ENCODE measurements at regions not wholly inside any gene's neighbourhood (a gene's known extent, or its start where the extent isn't known, plus 50 kb on each side); places are given as distances from the start of the nearest gene placed in this dataset.
A peak's percentile ranks its signal among the peaks of the same experiment; 100 is the strongest.

DNA sequence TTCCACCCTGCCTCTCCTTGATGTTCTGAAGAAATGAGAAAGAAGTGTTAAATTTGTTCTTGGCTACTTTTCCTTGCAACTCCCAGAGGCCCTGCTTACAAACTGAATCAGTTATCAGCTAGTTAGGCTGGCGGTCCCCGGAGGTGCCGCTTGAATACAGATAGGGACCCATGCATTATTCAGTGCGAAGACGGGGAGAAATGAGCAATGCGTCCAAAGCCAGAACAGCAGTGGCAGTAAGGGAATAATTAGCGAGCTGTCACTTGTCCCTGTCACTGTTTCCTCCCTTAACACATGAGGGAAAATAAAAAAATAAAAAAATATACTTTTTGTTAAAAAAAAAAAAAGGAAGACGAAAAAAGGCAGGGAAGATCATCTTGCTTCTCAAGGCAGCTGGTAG is 528.1 kb downstream of the MN1 start:
- no peaks in the 10 kb centered on the region for H3K36me3 Mint-ChIP-seq (ENCODE audit: low read depth)
- H3K27me3 Mint-ChIP-seq (ENCODE audit: low read depth) = peaks cover 3% of the 10 kb centered on the region
- peak overlapping the region; percentile 69 for H3K27ac Mint-ChIP-seq (ENCODE audit: unreplicated experiment)

GRCh38 chr22:27273853-27274252 is 527.7 kb downstream of the MN1 start:
- Mint-ChIP-seq H3K27me3 (ENCODE audit: low read depth) (peaks cover 3% of the 10 kb centered on the region), H3K9me3 (no peaks in the 10 kb centered on the region), H3K27ac (ENCODE audit: unreplicated experiment) (peak overlapping the region; percentile 89), H3K36me3 (ENCODE audit: low read depth) (no peaks in the 10 kb centered on the region), H3K4me3 (peak overlapping the region; percentile 75), H3K4me1 (peaks cover 34% of the 10 kb centered on the region)
- no peak for DNase-seq (ENCODE audit: low read depth, low spot score)
- TF ChIP-seq, protein P1, sequence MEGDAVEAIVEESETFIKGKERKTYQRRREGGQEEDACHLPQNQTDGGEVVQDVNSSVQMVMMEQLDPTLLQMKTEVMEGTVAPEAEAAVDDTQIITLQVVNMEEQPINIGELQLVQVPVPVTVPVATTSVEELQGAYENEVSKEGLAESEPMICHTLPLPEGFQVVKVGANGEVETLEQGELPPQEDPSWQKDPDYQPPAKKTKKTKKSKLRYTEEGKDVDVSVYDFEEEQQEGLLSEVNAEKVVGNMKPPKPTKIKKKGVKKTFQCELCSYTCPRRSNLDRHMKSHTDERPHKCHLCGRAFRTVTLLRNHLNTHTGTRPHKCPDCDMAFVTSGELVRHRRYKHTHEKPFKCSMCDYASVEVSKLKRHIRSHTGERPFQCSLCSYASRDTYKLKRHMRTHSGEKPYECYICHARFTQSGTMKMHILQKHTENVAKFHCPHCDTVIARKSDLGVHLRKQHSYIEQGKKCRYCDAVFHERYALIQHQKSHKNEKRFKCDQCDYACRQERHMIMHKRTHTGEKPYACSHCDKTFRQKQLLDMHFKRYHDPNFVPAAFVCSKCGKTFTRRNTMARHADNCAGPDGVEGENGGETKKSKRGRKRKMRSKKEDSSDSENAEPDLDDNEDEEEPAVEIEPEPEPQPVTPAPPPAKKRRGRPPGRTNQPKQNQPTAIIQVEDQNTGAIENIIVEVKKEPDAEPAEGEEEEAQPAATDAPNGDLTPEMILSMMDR (conservative IDR thresholded peaks at IDR 0.05) = no peak

More for the DNA sequence above, 528.1 kb downstream of the MN1 start:
- Mint-ChIP-seq H3K4me1 (peaks cover 38% of the 10 kb centered on the region), H3K4me3 (peak overlapping the region; percentile 36), H3K9me3 (no peaks in the 10 kb centered on the region)
- DNase-seq (ENCODE audit: low read depth, low spot score) = peak; percentile 28
- TF ChIP-seq, protein P1 (conservative IDR thresholded peaks at IDR 0.05) = no peak

- no peak for DNase-seq (ENCODE audit: low read depth, low spot score)
- peaks cover 32% of the 10 kb centered on the region for H3K4me1 Mint-ChIP-seq
- H3K9me3 Mint-ChIP-seq = no peaks in the 10 kb centered on the region
- no peaks in the 10 kb centered on the region for H3K36me3 Mint-ChIP-seq (ENCODE audit: low read depth)
- no peak overlapping the region for H3K4me3 Mint-ChIP-seq
- peak overlapping the region; percentile 5 for H3K27ac Mint-ChIP-seq (ENCODE audit: unreplicated experiment)
- H3K27me3 Mint-ChIP-seq (ENCODE audit: low read depth) = peaks cover 3% of the 10 kb centered on the region
- TF ChIP-seq, protein P1 (conservative IDR thresholded peaks at IDR 0.05) = no peak
These were observed 526.6 kb downstream of the MN1 start for GRCh38 chr22:27274770-27275449.

GRCh38 chr22:27278946-27279345 is 522.6 kb downstream of the MN1 start:
- H3K27ac Mint-ChIP-seq (ENCODE audit: unreplicated experiment) = no peak overlapping the region
- DNase-seq (ENCODE audit: low read depth, low spot score) = no peak
- no peaks in the 10 kb centered on the region for H3K27me3 Mint-ChIP-seq (ENCODE audit: low read depth)
- H3K4me1 Mint-ChIP-seq = peaks cover 11% of the 10 kb centered on the region
- TF ChIP-seq, protein P1 (conservative IDR thresholded peaks at IDR 0.05) = no peak
- no peaks in the 10 kb centered on the region for H3K36me3 Mint-ChIP-seq (ENCODE audit: low read depth)
- H3K4me3 Mint-ChIP-seq = no peak overlapping the region
- H3K9me3 Mint-ChIP-seq = no peaks in the 10 kb centered on the region

DNA sequence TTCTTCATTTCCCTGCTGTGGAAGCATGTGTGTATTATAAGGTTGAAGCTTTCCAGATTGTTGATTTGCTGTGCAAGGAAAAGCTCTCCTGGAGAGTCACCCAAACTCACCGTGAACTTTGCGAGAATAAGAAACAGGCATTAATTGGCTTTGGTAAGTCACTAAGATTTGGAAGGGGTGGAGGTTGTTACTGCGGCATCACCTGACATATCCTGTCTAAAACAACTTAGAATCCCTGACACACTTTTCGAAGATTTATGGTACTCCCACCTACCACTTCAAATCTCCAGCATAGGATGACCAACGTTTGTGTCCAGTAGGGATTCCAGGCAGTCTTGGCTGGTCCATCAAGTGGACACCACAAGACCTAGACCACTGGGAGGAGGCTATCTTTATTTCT is 518.3 kb downstream of the MN1 start:
- Mint-ChIP-seq H3K27ac (ENCODE audit: unreplicated experiment) (no peak overlapping the region), H3K36me3 (ENCODE audit: low read depth) (no peaks in the 10 kb centered on the region), H3K9me3 (no peaks in the 10 kb centered on the region), H3K27me3 (ENCODE audit: low read depth) (no peaks in the 10 kb centered on the region), H3K4me3 (no peak overlapping the region), H3K4me1 (peaks cover 15% of the 10 kb centered on the region)
- DNase-seq (ENCODE audit: low read depth, low spot score) = no peak
- TF ChIP-seq, protein P1 (conservative IDR thresholded peaks at IDR 0.05) = no peak
